Tibial nerve (tissue), 4 donors: ENCODE measurements at regions not wholly inside any gene's neighbourhood (a gene's known extent, or its start where the extent isn't known, plus 50 kb on each side); places are given as distances from the start of the nearest gene placed in this dataset.

Experiments used
- CTCF ChIP-seq, 5 experiments: fragments of 200-600 bp in 3 of 5; fragments of 450-650 bp in 2 of 5; sonication (generic) in 3 of 5; IDR thresholded peaks; one replicate each; pipeline ENCODE4 v1.5.1; 2016 to 2019; ENCODE audit warnings: antibody characterized with exemption in 5 of 5, mild to moderate bottlenecking in 3 of 5, moderate library complexity in 2 of 5
- EP300 ChIP-seq, 2 donors: sonication (generic); formaldehyde crosslinking; IDR thresholded peaks; one replicate each; pipeline ENCODE4 v1.6.1; 2017; ENCODE audit warnings: antibody characterized with exemption in 2 of 2, mild to moderate bottlenecking in 1 of 2

GRCh38 chr7:121604627-121605316 lies 208.7 kb upstream of the FAM3C start:
- TF ChIP-seq CTCF (IDR thresholded peaks at IDR 0.05), result no peak
- no peak for TF ChIP-seq EP300 (IDR thresholded peaks at IDR 0.05)
